ENCODE measurements at regions not wholly inside any gene's neighbourhood (a gene's known extent, or its start where the extent isn't known, plus 50 kb on each side); places are given as distances from the start of the nearest gene placed in this dataset.

DNA sequence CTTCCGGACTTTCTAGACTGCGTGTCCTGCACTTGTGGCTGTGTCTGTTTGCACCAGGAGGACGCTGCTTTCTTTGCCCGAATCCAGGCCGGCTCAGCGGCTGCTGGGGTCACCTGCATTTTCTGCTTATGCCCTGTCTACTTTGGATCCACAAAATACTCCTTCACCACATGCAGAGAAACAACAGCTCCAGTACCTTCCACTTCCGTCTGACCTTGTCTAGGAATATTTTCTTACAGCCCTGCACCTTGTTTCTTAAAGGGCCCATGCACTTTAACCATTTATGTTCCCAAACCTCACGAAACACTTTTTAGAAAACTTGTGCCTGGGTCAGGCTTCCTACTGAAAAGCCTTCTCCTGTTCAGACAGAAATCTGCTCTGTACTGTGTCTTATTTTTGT is 129.4 kb upstream of the NCK2 start:
- TF ChIP-seq GABPA (IDR thresholded peaks at IDR 0.05 in 1 of 2, conservative IDR thresholded peaks at IDR 0.05 in 1 of 2) (no peak), RAD21 (IDR thresholded peaks at IDR 0.05) (no peak), TAF1 (conservative IDR thresholded peaks at IDR 0.05) (no peak)
- TF ChIP-seq, protein P1, sequence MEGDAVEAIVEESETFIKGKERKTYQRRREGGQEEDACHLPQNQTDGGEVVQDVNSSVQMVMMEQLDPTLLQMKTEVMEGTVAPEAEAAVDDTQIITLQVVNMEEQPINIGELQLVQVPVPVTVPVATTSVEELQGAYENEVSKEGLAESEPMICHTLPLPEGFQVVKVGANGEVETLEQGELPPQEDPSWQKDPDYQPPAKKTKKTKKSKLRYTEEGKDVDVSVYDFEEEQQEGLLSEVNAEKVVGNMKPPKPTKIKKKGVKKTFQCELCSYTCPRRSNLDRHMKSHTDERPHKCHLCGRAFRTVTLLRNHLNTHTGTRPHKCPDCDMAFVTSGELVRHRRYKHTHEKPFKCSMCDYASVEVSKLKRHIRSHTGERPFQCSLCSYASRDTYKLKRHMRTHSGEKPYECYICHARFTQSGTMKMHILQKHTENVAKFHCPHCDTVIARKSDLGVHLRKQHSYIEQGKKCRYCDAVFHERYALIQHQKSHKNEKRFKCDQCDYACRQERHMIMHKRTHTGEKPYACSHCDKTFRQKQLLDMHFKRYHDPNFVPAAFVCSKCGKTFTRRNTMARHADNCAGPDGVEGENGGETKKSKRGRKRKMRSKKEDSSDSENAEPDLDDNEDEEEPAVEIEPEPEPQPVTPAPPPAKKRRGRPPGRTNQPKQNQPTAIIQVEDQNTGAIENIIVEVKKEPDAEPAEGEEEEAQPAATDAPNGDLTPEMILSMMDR (IDR thresholded peaks at IDR 0.05; ENCODE audit: low read depth, low read length, missing input control) = no peak

Data from liver (tissue), 3 donors.